ENCODE measurements at regions not wholly inside any gene's neighbourhood (a gene's known extent, or its start where the extent isn't known, plus 50 kb on each side); places are given as distances from the start of the nearest gene placed in this dataset.
"Not testable (repeated sequence)": the region's sequence is repeated elsewhere in the genome, so short reads cannot be mapped to it uniquely, and the experiment has no call there.

GRCh38 chr17:22384461-22384800 is 692.1 kb downstream of the KCNJ18 start:
- TF ChIP-seq CTCF, POLR2A (IDR thresholded peaks at IDR 0.05): not testable (repeated sequence)

Measured in adrenal gland (tissue), 5 donors.